ENCODE measurements at regions not wholly inside any gene's neighbourhood (a gene's known extent, or its start where the extent isn't known, plus 50 kb on each side); places are given as distances from the start of the nearest gene placed in this dataset.

GRCh38 chr15:45795440-45796069 lies 160.7 kb downstream of the SQOR start:
- TF ChIP-seq, protein P1, sequence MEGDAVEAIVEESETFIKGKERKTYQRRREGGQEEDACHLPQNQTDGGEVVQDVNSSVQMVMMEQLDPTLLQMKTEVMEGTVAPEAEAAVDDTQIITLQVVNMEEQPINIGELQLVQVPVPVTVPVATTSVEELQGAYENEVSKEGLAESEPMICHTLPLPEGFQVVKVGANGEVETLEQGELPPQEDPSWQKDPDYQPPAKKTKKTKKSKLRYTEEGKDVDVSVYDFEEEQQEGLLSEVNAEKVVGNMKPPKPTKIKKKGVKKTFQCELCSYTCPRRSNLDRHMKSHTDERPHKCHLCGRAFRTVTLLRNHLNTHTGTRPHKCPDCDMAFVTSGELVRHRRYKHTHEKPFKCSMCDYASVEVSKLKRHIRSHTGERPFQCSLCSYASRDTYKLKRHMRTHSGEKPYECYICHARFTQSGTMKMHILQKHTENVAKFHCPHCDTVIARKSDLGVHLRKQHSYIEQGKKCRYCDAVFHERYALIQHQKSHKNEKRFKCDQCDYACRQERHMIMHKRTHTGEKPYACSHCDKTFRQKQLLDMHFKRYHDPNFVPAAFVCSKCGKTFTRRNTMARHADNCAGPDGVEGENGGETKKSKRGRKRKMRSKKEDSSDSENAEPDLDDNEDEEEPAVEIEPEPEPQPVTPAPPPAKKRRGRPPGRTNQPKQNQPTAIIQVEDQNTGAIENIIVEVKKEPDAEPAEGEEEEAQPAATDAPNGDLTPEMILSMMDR (IDR thresholded peaks at IDR 0.05): no peak
- no peak for TF ChIP-seq POLR2A (IDR thresholded peaks at IDR 0.05)

All from lower leg skin (tissue), 3 donors.